Fibroblast of lung (primary cell): ENCODE measurements at regions not wholly inside any gene's neighbourhood (a gene's known extent, or its start where the extent isn't known, plus 50 kb on each side); places are given as distances from the start of the nearest gene placed in this dataset.

Experiments
- DNase-seq, 2 donors: peaks; one replicate each; pipeline versions ENCODE4 v3.0.0 to v3.0.0-alpha.2; 2010; ENCODE audit warnings: low read depth in 2 of 2
- H2AFZ ChIP-seq: 2 replicates; pipeline ENCODE4 v1.5.1; 2012; ENCODE audit warnings: low read length, control low read depth, inconsistent platforms
- H3K27ac ChIP-seq: 2 replicates; pipeline ENCODE4 v1.5.1; 2011; ENCODE audit warnings: low read length, control low read depth; ENCODE audit not compliant: insufficient read depth
- H3K27me3 ChIP-seq: 2 replicates; pipeline ENCODE4 v1.5.1; 2011; ENCODE audit warnings: mild to moderate bottlenecking, low read length; ENCODE audit not compliant: control insufficient read depth, insufficient read depth
- H3K36me3 ChIP-seq: 2 replicates; pipeline ENCODE4 v1.5.1; 2011; ENCODE audit warnings: low read length; ENCODE audit not compliant: control insufficient read depth, insufficient read depth
- H3K4me1 ChIP-seq: 2 replicates; pipeline ENCODE4 v1.5.1; 2011; ENCODE audit warnings: low read length; ENCODE audit not compliant: control insufficient read depth, insufficient read depth; ENCODE audit errors: extremely low read depth
- H3K4me2 ChIP-seq: 2 replicates; pipeline ENCODE4 v1.5.1; 2011; ENCODE audit warnings: low read length, control low read depth; ENCODE audit not compliant: insufficient read depth; ENCODE audit errors: extremely low read depth
- H3K4me3 ChIP-seq, 4 experiments: fragments of 200-600 bp in 1 of 4; sonication (generic) in 1 of 4; replicated peaks in 1 of 4; 2 replicates each; pipeline ENCODE4 v1.5.1; 2011 to 2016; ENCODE audit warnings: low read length in 4 of 4, low read depth in 3 of 4, mild to moderate bottlenecking in 3 of 4, control low read depth in 2 of 4, inconsistent platforms in 1 of 4, mixed read lengths in 1 of 4; ENCODE audit not compliant: insufficient read depth in 1 of 4; ENCODE audit errors: control extremely low read depth in 1 of 4
- H3K79me2 ChIP-seq: 2 replicates; pipeline ENCODE4 v1.5.1; 2012; ENCODE audit warnings: mild to moderate bottlenecking, low read length, inconsistent platforms; ENCODE audit not compliant: control insufficient read depth, insufficient read depth
- H3K9ac ChIP-seq: 2 replicates; pipeline ENCODE4 v1.5.1; 2011; ENCODE audit warnings: mild to moderate bottlenecking, low read length, control low read depth; ENCODE audit not compliant: insufficient read depth
- H3K9me3 ChIP-seq: 2 replicates; pipeline ENCODE4 v1.5.1; 2012; ENCODE audit warnings: low read depth, low read length; ENCODE audit not compliant: control insufficient read depth, insufficient read depth
- H4K20me1 ChIP-seq: 2 replicates; pipeline ENCODE4 v1.5.1; 2011; ENCODE audit warnings: low read length; ENCODE audit not compliant: control insufficient read depth, insufficient read depth; ENCODE audit errors: extremely low read depth
- EZH2 ChIP-seq: IDR thresholded peaks from 2 replicates; pipeline ENCODE4 v1.5.1; 2012; ENCODE audit warnings: low read length, control low read depth, mild to moderate bottlenecking; ENCODE audit errors: missing control alignments
- TF ChIP-seq, protein P1 (sequence below), 2 donors: IDR thresholded peaks in 1 of 2; conservative IDR thresholded peaks in 1 of 2; 1 replicate in 1 of 2; 2 replicates in 1 of 2; pipeline ENCODE4 v1.5.1; 2011 to 2012; ENCODE audit warnings: low read length in 2 of 2, control low read depth in 1 of 2, inconsistent platforms in 1 of 2, low read depth in 1 of 2, mild to moderate bottlenecking in 1 of 2

DNA sequence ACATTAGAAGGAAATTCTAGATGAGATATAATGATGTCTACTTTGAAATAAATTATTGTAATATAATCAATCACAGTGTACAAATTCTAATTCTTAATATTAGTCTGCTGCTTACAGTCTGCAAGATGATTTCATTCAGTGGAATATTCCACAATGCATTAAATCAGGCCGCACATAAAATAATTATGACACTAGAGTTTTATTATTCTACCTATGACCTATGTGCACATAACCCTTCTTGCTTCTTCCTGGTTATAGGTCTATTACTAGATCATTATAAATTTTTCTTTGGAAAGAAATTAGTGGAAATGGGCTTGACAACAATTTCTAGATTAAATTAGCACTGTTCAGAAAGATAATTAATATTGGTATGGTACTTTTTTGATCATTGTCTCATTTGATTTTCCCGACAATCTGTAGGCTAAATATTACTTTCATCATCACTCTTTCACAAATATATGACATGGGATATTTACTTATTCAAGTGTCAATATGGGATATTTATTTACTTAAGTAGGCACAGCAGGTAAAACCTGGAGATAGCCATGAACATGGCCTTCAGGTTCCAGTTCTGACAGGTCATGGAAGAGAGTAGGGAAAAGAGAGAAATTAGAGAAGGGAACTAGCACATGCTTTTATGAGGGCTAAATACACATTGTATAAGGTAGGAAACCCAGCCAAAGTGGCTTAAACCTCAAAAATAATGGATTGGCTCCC lies 476.4 kb downstream of the TOX3 start:
- Histone ChIP-seq H2AFZ (no peak overlapping the region), H3K4me2 (no peak overlapping the region), H3K4me1 (no peaks in the 10 kb centered on the region), H3K9me3 (no peaks in the 10 kb centered on the region), H3K27me3 (no peaks in the 10 kb centered on the region), H3K4me3 (no peak overlapping the region), H4K20me1 (no peaks in the 10 kb centered on the region), H3K9ac (no peak overlapping the region), H3K36me3 (no peaks in the 10 kb centered on the region), H3K79me2 (no peaks in the 10 kb centered on the region), H3K27ac (no peak overlapping the region)
- DNase-seq, result no peak
- no peak for TF ChIP-seq EZH2
- TF ChIP-seq, protein P1, sequence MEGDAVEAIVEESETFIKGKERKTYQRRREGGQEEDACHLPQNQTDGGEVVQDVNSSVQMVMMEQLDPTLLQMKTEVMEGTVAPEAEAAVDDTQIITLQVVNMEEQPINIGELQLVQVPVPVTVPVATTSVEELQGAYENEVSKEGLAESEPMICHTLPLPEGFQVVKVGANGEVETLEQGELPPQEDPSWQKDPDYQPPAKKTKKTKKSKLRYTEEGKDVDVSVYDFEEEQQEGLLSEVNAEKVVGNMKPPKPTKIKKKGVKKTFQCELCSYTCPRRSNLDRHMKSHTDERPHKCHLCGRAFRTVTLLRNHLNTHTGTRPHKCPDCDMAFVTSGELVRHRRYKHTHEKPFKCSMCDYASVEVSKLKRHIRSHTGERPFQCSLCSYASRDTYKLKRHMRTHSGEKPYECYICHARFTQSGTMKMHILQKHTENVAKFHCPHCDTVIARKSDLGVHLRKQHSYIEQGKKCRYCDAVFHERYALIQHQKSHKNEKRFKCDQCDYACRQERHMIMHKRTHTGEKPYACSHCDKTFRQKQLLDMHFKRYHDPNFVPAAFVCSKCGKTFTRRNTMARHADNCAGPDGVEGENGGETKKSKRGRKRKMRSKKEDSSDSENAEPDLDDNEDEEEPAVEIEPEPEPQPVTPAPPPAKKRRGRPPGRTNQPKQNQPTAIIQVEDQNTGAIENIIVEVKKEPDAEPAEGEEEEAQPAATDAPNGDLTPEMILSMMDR (conservative IDR thresholded peaks at IDR 0.05 in 1 of 2, IDR thresholded peaks at IDR 0.05 in 1 of 2; ENCODE audit: low read depth in 1 of 2, low read length in 2 of 2), result no peak

DNA sequence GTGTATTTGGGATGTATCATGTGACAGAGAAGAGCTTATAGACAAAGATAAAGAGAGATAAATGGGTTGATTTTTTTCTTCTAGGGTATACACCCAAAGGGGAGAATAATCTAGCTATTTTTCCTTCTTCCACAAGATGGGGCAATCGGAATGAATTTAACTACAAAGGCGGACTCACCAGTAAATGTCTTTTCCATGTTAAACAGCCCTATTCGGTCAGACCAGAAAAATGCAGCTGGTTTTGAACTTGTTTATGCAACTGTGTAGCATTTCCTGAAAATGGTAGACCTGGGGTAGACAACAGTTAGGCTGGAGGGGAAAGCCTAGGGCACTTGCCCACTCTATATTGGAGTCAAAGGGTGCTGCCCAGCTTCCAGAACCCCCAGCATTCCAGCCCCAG lies 477.1 kb downstream of the TOX3 start:
- H3K27ac ChIP-seq, result no peak overlapping the region
- no peak overlapping the region for H3K4me2 ChIP-seq
- no peak overlapping the region for H2AFZ ChIP-seq

DNA sequence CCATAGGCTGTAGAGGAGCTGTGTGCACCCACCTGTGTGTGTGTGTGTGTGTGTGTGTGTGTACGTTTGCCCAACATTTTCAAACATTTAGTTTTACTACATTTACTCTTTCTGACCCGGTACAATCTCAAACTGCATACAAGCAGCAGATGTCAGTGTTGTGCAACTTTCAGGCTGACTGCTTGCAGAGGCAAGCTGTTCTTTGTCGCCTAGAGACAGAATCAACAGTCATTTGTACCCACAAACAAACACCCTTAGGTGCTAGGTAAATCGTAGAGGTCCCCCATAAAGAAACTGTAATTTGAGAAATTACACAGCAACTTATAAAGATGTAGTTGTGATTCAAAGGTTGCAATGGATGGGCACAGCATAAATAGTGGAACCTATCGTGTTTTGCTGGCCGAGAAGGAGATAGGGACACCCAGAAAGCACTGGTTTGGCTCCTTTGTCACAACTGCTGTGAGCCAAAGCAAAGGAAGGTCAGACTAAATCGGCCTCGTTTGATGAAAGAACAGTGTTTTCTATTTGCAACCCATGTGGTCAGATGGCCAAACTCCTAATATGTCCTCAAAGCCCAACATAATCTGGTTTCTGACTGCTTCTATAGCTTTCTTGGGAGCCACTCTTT lies 478.4 kb downstream of the TOX3 start:
- no peaks in the 10 kb centered on the region for H3K9me3 ChIP-seq
- no peak overlapping the region for H3K4me3 ChIP-seq
- DNase-seq, result peak; percentile 14 to 20
- no peak for TF ChIP-seq EZH2
- TF ChIP-seq, protein P1 (conservative IDR thresholded peaks at IDR 0.05 in 1 of 2, IDR thresholded peaks at IDR 0.05 in 1 of 2; ENCODE audit: low read depth in 1 of 2, low read length in 2 of 2), result no peak
- no peaks in the 10 kb centered on the region for H3K79me2 ChIP-seq
- H3K9ac ChIP-seq, result no peak overlapping the region
- H3K4me1 ChIP-seq, result no peaks in the 10 kb centered on the region
- H4K20me1 ChIP-seq, result no peaks in the 10 kb centered on the region
- no peak overlapping the region for H3K4me2 ChIP-seq
- H3K27ac ChIP-seq, result no peak overlapping the region
- H2AFZ ChIP-seq, result no peak overlapping the region
- no peaks in the 10 kb centered on the region for H3K36me3 ChIP-seq
- H3K27me3 ChIP-seq, result no peaks in the 10 kb centered on the region

More for the DNA sequence above, 477.1 kb downstream of the TOX3 start:
- DNase-seq, result peak; percentile 15 to 17
- TF ChIP-seq EZH2, result no peak
- TF ChIP-seq, protein P1 (conservative IDR thresholded peaks at IDR 0.05 in 1 of 2, IDR thresholded peaks at IDR 0.05 in 1 of 2; ENCODE audit: low read depth in 1 of 2, low read length in 2 of 2), result peak in 1 of 2 donors; percentile 10
- Histone ChIP-seq H3K9me3 (no peaks in the 10 kb centered on the region), H3K79me2 (no peaks in the 10 kb centered on the region), H3K27me3 (no peaks in the 10 kb centered on the region), H4K20me1 (no peaks in the 10 kb centered on the region), H3K4me1 (no peaks in the 10 kb centered on the region), H3K4me3 (no peak overlapping the region), H3K36me3 (no peaks in the 10 kb centered on the region), H3K9ac (no peak overlapping the region)
